HCT116 (cell line): ENCODE measurements at regions not wholly inside any gene's neighbourhood (a gene's known extent, or its start where the extent isn't known, plus 50 kb on each side); places are given as distances from the start of the nearest gene placed in this dataset.

ENCODE experiments used
- CTCF ChIP-seq, 3 experiments: fragments of 200-600 bp in 1 of 3; sonication (generic) in 1 of 3; IDR thresholded peaks in 2 of 3; conservative IDR thresholded peaks in 1 of 3; 2 replicates each; pipeline ENCODE4 v1.5.1; 2012 to 2017; ENCODE audit warnings: low read depth in 2 of 3, low read length in 2 of 3, antibody characterized with exemption in 1 of 3, borderline replicate concordance in 1 of 3, control low read depth in 1 of 3, mild to moderate bottlenecking in 1 of 3, mixed read lengths in 1 of 3, mixed run types in 1 of 3, moderate library complexity in 1 of 3; ENCODE audit not compliant: insufficient read depth in 1 of 3
- EZH2 ChIP-seq: fragments of 200-600 bp; sonication (generic); IDR thresholded peaks from 2 replicates; pipeline ENCODE4 v1.6.1; 2017; ENCODE audit warnings: antibody characterized with exemption, mixed run types
- POLR2A ChIP-seq: IDR thresholded peaks from 2 replicates; pipeline ENCODE4 v1.7.0; 2011; ENCODE audit warnings: borderline replicate concordance; ENCODE audit not compliant: insufficient read depth, insufficient read length; ENCODE audit errors: extremely low read depth
- POLR2AphosphoS5 ChIP-seq: IDR thresholded peaks from 2 replicates; pipeline ENCODE4 v1.6.1; 2011; ENCODE audit warnings: mild to moderate bottlenecking, low read depth, low read length, moderate library complexity

GRCh38 chr6:66900133-66901083 is 1193.4 kb upstream of the EYS start:
- TF ChIP-seq POLR2AphosphoS5 (no peak), EZH2 (no peak), CTCF (IDR thresholded peaks at IDR 0.05 in 2 of 3, conservative IDR thresholded peaks at IDR 0.05 in 1 of 3; ENCODE audit: borderline replicate concordance in 1 of 3, insufficient read depth in 1 of 3, low read depth in 2 of 3, low read length in 2 of 3) (no peak), POLR2A (no peak)
